ENCODE measurements at regions not wholly inside any gene's neighbourhood (a gene's known extent, or its start where the extent isn't known, plus 50 kb on each side); places are given as distances from the start of the nearest gene placed in this dataset.

DNA sequence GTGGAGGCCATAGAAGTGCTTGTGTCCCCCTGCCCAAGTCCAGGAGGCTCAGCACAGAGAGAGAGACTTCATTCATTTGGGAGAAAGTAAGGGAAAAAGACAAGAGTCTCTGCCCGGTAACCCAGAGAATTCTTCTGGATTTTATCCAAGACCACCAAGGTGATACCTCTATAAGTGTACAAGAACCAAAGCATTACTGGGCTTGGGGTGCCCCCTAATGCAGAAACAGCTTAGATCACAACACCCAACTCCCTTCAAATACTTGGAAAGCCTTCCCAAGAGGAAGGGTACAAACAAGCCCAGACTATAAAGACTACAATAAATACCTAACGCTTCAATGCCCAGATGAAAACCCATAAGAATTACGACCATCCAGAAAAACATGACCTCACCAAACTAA lies 119.7 kb upstream of the PDE3A start:
- H3K36me3 ChIP-seq (ENCODE audit: control insufficient read depth in 1 of 2, insufficient read depth in 2 of 2, low read length in 2 of 2), result no peaks in the 10 kb centered on the region
- H3K9me3 ChIP-seq (ENCODE audit: control insufficient read depth in 1 of 2, low read length in 2 of 2), result no peaks in the 10 kb centered on the region
- H3K4me1 ChIP-seq (ENCODE audit: control insufficient read depth in 1 of 2, insufficient read depth in 2 of 2, low read length in 2 of 2), result no peaks in the 10 kb centered on the region
- H3K4me3 ChIP-seq (ENCODE audit: low read depth in 1 of 2, low read length in 2 of 2), result no peak overlapping the region
- H3K27me3 ChIP-seq (ENCODE audit: low read depth, low read length), result no peaks in the 10 kb centered on the region
- H3K27ac ChIP-seq (ENCODE audit: low read length), result no peak overlapping the region

DNA sequence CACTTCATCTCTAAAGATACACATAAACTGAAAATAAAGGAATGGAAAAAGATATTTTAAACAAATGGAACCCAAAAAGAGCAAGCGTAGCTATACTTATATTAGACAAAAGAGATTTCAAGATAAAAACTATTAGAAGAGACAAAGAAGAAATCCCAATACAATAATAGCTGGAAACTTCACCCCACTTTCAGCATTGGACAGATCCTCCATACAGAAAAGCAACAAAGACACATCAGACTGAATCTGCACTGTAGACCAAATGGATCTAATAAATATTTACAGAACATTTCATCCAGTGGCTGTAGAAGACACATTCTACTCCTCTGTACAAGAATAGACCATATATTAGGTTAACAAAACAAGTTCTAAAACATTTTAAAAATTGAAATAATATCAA lies 117.6 kb upstream of the PDE3A start:
- H3K36me3 ChIP-seq (ENCODE audit: control insufficient read depth in 1 of 2, insufficient read depth in 2 of 2, low read length in 2 of 2), result no peaks in the 10 kb centered on the region
- no peak overlapping the region for H3K27ac ChIP-seq (ENCODE audit: low read length)
- H3K27me3 ChIP-seq (ENCODE audit: low read depth, low read length), result no peaks in the 10 kb centered on the region
- no peaks in the 10 kb centered on the region for H3K4me1 ChIP-seq (ENCODE audit: control insufficient read depth in 1 of 2, insufficient read depth in 2 of 2, low read length in 2 of 2)
- no peaks in the 10 kb centered on the region for H3K9me3 ChIP-seq (ENCODE audit: control insufficient read depth in 1 of 2, low read length in 2 of 2)
- no peak overlapping the region for H3K4me3 ChIP-seq (ENCODE audit: low read depth in 1 of 2, low read length in 2 of 2)

DNA sequence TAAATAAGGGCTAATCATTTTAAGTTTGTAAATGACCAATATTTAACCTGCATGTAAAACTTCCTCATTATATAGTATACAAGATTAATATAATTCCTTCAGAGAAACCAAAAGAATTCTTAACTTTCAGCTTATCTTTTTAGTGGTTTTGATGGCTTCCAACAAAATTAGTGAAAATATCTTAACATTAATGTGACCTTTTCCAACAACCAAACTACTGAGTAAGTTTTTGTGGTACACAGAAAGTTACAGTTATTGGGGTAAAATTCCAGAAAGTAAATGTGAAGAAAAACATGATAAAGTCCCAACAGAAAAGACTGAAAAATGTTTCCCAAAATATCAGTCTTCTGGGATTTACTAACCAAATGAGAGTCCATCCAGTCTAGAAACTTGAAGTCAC lies 111.0 kb upstream of the PDE3A start:
- Histone ChIP-seq H3K36me3 (ENCODE audit: control insufficient read depth in 1 of 2, insufficient read depth in 2 of 2, low read length in 2 of 2) (no peaks in the 10 kb centered on the region), H3K4me1 (ENCODE audit: control insufficient read depth in 1 of 2, insufficient read depth in 2 of 2, low read length in 2 of 2) (no peaks in the 10 kb centered on the region), H3K27ac (ENCODE audit: low read length) (no peak overlapping the region), H3K27me3 (ENCODE audit: low read depth, low read length) (no peaks in the 10 kb centered on the region), H3K4me3 (ENCODE audit: low read depth in 1 of 2, low read length in 2 of 2) (no peak overlapping the region), H3K9me3 (ENCODE audit: control insufficient read depth in 1 of 2, low read length in 2 of 2) (no peaks in the 10 kb centered on the region)

DNA sequence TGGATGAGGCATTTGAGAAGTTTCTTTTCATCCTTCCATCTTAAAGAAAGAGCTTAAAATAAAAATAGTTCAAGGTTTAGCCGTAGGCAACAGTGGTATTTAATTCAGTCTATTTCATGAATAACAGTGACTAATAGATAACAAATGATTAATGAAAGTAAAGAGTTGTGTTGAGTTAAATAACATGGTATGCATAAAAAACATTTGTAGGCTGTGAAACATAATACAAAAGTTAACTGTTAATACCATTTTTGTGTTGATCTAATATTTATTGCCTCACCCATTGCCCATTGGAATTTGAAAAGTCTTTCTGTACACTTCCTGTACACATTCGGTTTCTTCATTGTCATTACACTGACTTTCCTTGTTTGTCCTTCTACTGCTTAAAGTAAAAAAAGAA lies 108.6 kb upstream of the PDE3A start:
- no peaks in the 10 kb centered on the region for H3K4me1 ChIP-seq (ENCODE audit: control insufficient read depth in 1 of 2, insufficient read depth in 2 of 2, low read length in 2 of 2)
- H3K9me3 ChIP-seq (ENCODE audit: control insufficient read depth in 1 of 2, low read length in 2 of 2), result no peaks in the 10 kb centered on the region
- no peaks in the 10 kb centered on the region for H3K27me3 ChIP-seq (ENCODE audit: low read depth, low read length)
- no peaks in the 10 kb centered on the region for H3K36me3 ChIP-seq (ENCODE audit: control insufficient read depth in 1 of 2, insufficient read depth in 2 of 2, low read length in 2 of 2)
- no peak overlapping the region for H3K4me3 ChIP-seq (ENCODE audit: low read depth in 1 of 2, low read length in 2 of 2)
- no peak overlapping the region for H3K27ac ChIP-seq (ENCODE audit: low read length)

DNA sequence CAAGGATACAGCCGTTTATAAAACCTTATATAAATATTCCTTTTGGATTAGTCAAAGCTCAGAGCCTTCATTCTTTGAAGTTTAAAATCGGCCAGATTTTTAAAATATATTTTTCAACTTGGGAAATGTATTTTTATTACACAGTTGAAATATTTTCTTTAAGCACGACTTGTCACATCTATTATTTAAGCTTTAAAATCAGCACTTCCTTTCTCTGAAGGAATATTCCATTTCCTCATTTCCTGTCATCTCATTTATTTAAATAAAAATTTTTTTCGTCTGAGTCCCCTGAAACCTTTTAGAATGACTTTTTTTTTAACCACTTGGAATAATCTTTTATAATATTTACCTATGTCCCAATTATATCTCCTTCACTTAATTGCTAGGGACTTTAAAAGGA lies 107.5 kb upstream of the PDE3A start:
- Histone ChIP-seq H3K27ac (ENCODE audit: low read length) (no peak overlapping the region), H3K27me3 (ENCODE audit: low read depth, low read length) (no peaks in the 10 kb centered on the region), H3K9me3 (ENCODE audit: control insufficient read depth in 1 of 2, low read length in 2 of 2) (no peaks in the 10 kb centered on the region), H3K4me3 (ENCODE audit: low read depth in 1 of 2, low read length in 2 of 2) (no peak overlapping the region), H3K4me1 (ENCODE audit: control insufficient read depth in 1 of 2, insufficient read depth in 2 of 2, low read length in 2 of 2) (no peaks in the 10 kb centered on the region), H3K36me3 (ENCODE audit: control insufficient read depth in 1 of 2, insufficient read depth in 2 of 2, low read length in 2 of 2) (no peaks in the 10 kb centered on the region)

DNA sequence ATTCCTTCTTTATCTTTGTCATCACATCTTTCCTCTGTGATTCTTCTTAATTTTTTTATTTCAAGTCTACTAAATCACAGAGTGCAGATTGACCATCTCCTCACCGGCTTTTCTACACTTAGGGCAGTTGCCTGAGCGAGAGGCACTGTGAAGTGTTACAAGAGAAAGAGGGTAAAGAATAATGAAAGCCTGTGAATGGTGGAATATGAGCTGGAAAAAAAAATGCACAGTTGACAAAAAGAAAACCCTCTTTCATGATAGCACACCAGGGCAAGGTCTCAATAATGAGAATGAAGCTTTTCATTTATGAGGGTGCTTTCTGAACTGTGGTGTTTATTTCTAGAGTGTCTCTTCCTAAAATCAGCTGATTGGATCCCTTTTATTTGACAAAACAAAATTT lies 106.2 kb upstream of the PDE3A start:
- Histone ChIP-seq H3K4me1 (ENCODE audit: control insufficient read depth in 1 of 2, insufficient read depth in 2 of 2, low read length in 2 of 2) (no peaks in the 10 kb centered on the region), H3K36me3 (ENCODE audit: control insufficient read depth in 1 of 2, insufficient read depth in 2 of 2, low read length in 2 of 2) (no peaks in the 10 kb centered on the region), H3K27me3 (ENCODE audit: low read depth, low read length) (no peaks in the 10 kb centered on the region), H3K4me3 (ENCODE audit: low read depth in 1 of 2, low read length in 2 of 2) (no peak overlapping the region), H3K27ac (ENCODE audit: low read length) (no peak overlapping the region), H3K9me3 (ENCODE audit: control insufficient read depth in 1 of 2, low read length in 2 of 2) (no peaks in the 10 kb centered on the region)

DNA sequence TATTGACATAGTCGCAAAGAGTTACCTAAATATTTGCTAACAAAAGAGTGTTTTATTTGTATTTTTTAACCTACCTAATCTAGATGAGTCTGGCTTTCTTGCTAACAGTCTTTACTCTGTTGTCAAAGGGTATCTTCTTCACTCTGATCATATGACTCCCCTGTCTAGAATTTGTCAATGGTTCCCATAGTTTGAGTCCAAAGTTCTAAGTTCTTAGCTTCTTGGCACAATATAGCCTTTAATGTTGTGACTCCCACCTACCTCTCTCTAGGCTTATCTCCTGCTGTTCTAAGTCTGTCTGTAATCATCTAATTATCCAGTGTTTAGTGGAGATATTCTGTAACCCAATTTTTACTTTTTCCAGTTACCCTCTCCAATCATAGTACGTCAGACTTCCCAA lies 104.3 kb upstream of the PDE3A start:
- Histone ChIP-seq H3K4me3 (ENCODE audit: low read depth in 1 of 2, low read length in 2 of 2) (no peak overlapping the region), H3K4me1 (ENCODE audit: control insufficient read depth in 1 of 2, insufficient read depth in 2 of 2, low read length in 2 of 2) (peaks cover 0 to under 1% of the 10 kb centered on the region in 2 donors), H3K27me3 (ENCODE audit: low read depth, low read length) (no peaks in the 10 kb centered on the region), H3K36me3 (ENCODE audit: control insufficient read depth in 1 of 2, insufficient read depth in 2 of 2, low read length in 2 of 2) (no peaks in the 10 kb centered on the region), H3K9me3 (ENCODE audit: control insufficient read depth in 1 of 2, low read length in 2 of 2) (no peaks in the 10 kb centered on the region), H3K27ac (ENCODE audit: low read length) (no peak overlapping the region)

DNA sequence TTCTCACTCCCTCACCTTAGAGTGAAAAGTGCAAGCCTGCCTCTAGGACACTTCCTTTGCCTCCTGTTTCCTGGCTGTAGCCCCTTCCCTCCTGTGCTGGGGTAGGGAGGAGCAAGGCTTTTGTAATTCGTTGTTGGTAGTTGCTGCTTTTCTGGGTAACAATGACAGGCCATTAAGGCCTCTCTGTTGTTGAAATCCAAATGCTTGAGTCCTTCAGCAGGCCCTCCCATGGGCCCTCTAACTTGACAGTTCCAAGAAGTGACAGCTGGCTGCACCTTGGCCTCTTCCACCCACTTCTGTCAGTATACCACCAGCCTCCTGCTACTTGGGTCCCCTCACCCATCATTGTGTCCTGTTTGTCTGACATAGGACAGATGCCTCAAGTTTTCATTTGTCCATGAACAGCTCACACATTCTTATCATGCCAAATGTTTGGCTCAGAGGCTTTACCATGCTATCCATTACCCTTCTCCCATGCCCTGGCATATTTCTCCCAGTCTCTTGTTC lies 103.7 kb upstream of the PDE3A start:
- Histone ChIP-seq H3K4me1 (ENCODE audit: control insufficient read depth in 1 of 2, insufficient read depth in 2 of 2, low read length in 2 of 2) (peaks cover 0 to 7% of the 10 kb centered on the region in 2 donors), H3K27ac (ENCODE audit: low read length) (no peak overlapping the region), H3K36me3 (ENCODE audit: control insufficient read depth in 1 of 2, insufficient read depth in 2 of 2, low read length in 2 of 2) (no peaks in the 10 kb centered on the region), H3K4me3 (ENCODE audit: low read depth in 1 of 2, low read length in 2 of 2) (no peak overlapping the region), H3K9me3 (ENCODE audit: control insufficient read depth in 1 of 2, low read length in 2 of 2) (no peaks in the 10 kb centered on the region), H3K27me3 (ENCODE audit: low read depth, low read length) (no peaks in the 10 kb centered on the region)

DNA sequence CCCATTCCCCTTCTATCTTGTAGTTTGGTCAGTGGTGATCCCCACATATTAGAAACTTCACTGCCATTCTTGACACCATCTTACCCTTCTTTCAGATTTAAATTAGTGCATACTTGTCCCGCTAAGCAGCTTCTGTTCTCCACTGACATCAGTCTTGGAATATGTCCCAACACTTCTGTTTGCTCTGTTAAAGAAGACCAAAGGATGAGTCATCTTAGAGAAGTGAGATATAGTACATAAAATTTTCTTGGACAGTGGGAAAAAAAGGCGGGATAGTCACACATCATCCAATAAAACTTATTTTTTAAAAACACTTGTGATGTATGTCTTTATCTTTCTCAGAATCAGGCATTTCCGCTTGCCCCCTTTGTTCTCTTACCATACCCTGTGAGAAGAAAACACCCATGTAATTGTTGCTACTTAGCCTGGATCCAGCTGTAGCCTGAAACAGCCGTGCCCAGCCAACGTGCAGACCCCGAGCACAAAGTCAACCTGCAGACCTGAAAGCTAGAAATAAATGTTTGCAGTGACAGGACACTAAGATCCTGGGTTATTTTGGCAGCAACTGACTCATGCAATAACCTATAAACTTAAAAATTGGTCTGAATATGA lies 100.1 kb upstream of the PDE3A start:
- no peaks in the 10 kb centered on the region for H3K36me3 ChIP-seq (ENCODE audit: control insufficient read depth in 1 of 2, insufficient read depth in 2 of 2, low read length in 2 of 2)
- H3K27me3 ChIP-seq (ENCODE audit: low read depth, low read length), result no peaks in the 10 kb centered on the region
- H3K4me1 ChIP-seq (ENCODE audit: control insufficient read depth in 1 of 2, insufficient read depth in 2 of 2, low read length in 2 of 2), result peaks cover 0 to 17% of the 10 kb centered on the region in 2 donors
- no peak overlapping the region for H3K4me3 ChIP-seq (ENCODE audit: low read depth in 1 of 2, low read length in 2 of 2)
- H3K9me3 ChIP-seq (ENCODE audit: control insufficient read depth in 1 of 2, low read length in 2 of 2), result no peaks in the 10 kb centered on the region
- no peak overlapping the region for H3K27ac ChIP-seq (ENCODE audit: low read length)

DNA sequence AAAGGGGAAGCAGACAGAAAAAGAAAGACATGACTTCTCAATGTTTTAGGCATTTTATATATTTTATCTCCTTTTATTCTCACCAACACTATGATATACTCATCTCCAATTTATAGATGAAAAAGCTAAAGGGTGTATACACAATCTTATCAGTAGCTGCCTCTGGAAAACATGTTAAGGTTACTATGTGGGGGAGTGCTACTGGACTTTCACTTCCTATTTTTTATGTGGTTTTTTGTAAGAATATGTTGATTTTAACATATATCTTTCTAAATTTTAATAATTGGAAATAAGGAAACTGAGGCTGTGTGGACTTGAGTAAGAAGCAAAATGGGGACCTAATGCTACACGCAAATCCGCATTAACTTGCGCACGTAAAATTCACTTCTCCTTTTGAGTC lies 99.6 kb upstream of the PDE3A start:
- no peaks in the 10 kb centered on the region for H3K9me3 ChIP-seq (ENCODE audit: control insufficient read depth in 1 of 2, low read length in 2 of 2)
- H3K36me3 ChIP-seq (ENCODE audit: control insufficient read depth in 1 of 2, insufficient read depth in 2 of 2, low read length in 2 of 2), result no peaks in the 10 kb centered on the region
- no peak overlapping the region for H3K4me3 ChIP-seq (ENCODE audit: low read depth in 1 of 2, low read length in 2 of 2)
- peaks cover 0 to 17% of the 10 kb centered on the region in 2 donors for H3K4me1 ChIP-seq (ENCODE audit: control insufficient read depth in 1 of 2, insufficient read depth in 2 of 2, low read length in 2 of 2)
- H3K27me3 ChIP-seq (ENCODE audit: low read depth, low read length), result no peaks in the 10 kb centered on the region
- no peak overlapping the region for H3K27ac ChIP-seq (ENCODE audit: low read length)

DNA sequence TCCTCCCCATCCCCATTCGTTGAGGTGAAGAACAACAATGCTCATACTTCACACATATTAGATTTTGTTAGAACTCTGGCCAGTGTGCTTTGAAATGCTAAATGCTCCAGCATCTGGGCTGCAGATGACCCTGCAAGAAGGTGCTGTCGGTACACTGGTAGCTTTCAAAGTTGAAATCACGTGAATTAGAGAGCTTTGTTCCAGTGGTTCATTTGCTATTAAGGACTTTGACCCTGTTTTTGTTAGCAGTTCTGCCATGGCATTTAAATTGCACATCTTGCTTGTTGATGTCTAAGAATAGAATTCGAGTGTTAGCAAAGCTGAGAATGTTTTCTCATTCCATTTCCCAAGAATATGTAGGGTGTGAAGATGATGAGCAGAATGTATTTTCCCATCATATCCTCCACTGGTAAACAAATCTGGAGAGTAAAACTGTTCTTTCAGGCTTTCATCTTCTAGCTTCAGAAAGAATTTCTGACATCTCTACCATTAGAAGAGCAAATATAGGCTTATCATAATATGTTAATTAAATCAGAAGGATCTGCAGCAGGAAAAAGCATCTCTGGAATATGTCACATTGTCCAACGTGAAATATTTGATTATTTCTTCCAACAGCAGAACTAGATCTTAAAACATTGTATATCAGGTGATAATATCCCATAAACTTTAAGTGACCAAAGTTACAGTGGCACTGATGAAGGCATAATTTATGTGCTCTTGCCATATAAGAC lies 98.8 kb upstream of the PDE3A start:
- Histone ChIP-seq H3K4me3 (ENCODE audit: low read depth in 1 of 2, low read length in 2 of 2) (no peak overlapping the region), H3K36me3 (ENCODE audit: control insufficient read depth in 1 of 2, insufficient read depth in 2 of 2, low read length in 2 of 2) (no peaks in the 10 kb centered on the region), H3K9me3 (ENCODE audit: control insufficient read depth in 1 of 2, low read length in 2 of 2) (no peaks in the 10 kb centered on the region), H3K4me1 (ENCODE audit: control insufficient read depth in 1 of 2, insufficient read depth in 2 of 2, low read length in 2 of 2) (peaks cover 0 to 17% of the 10 kb centered on the region in 2 donors), H3K27ac (ENCODE audit: low read length) (no peak overlapping the region), H3K27me3 (ENCODE audit: low read depth, low read length) (no peaks in the 10 kb centered on the region)

DNA sequence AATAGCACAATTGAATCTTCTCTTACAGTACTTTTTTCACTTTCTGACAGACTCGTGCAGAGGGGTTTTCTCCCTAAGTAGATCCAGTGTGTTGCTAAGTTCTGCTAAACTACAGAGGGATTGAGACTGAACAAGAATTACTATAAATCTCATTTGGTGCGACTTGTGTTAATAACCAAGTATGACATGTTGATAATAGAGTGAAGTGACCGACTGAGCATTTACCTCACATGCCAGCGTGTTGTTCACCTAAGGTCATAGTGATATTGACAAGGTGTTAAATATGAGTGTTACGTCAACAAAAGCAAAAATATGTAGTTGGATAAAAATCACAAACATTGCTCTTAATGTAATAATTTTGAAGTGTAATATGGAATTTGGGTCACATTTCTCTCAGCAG lies 97.8 kb upstream of the PDE3A start:
- Histone ChIP-seq H3K4me1 (ENCODE audit: control insufficient read depth in 1 of 2, insufficient read depth in 2 of 2, low read length in 2 of 2) (peaks cover 0 to 17% of the 10 kb centered on the region in 2 donors), H3K4me3 (ENCODE audit: low read depth in 1 of 2, low read length in 2 of 2) (no peak overlapping the region), H3K9me3 (ENCODE audit: control insufficient read depth in 1 of 2, low read length in 2 of 2) (no peaks in the 10 kb centered on the region), H3K27ac (ENCODE audit: low read length) (no peak overlapping the region), H3K36me3 (ENCODE audit: control insufficient read depth in 1 of 2, insufficient read depth in 2 of 2, low read length in 2 of 2) (no peaks in the 10 kb centered on the region), H3K27me3 (ENCODE audit: low read depth, low read length) (no peaks in the 10 kb centered on the region)

Measured in muscle layer of duodenum (tissue), 2 donors.